Ishikawa (cell line): ENCODE measurements at regions not wholly inside any gene's neighbourhood (a gene's known extent, or its start where the extent isn't known, plus 50 kb on each side); places are given as distances from the start of the nearest gene placed in this dataset.

Source experiments
- CEBPB ChIP-seq: IDR thresholded peaks from 2 replicates; pipeline ENCODE4 v1.6.1; 2012
- CREB1 ChIP-seq: IDR thresholded peaks from 2 replicates; pipeline ENCODE4 v1.6.1; 2012; ENCODE audit warnings: low read depth
- EGR1 ChIP-seq: IDR thresholded peaks from 2 replicates; pipeline ENCODE4 v1.6.1; 2012
- EP300 ChIP-seq: IDR thresholded peaks from 2 replicates; pipeline ENCODE4 v1.6.1; 2012; ENCODE audit warnings: borderline replicate concordance
- FOXM1 ChIP-seq: IDR thresholded peaks from 2 replicates; pipeline ENCODE4 v1.6.1; 2012; ENCODE audit warnings: low read depth, borderline replicate concordance
- MAX ChIP-seq: IDR thresholded peaks from 2 replicates; pipeline ENCODE4 v1.6.1; 2012
- NFIC ChIP-seq: IDR thresholded peaks from 2 replicates; pipeline ENCODE4 v1.6.1; 2012
- RAD21 ChIP-seq: IDR thresholded peaks from 2 replicates; pipeline ENCODE4 v1.6.1; 2012; ENCODE audit warnings: low read depth
- REST ChIP-seq: IDR thresholded peaks from 2 replicates; pipeline ENCODE4 v1.6.1; 2012; ENCODE audit warnings: low read depth, mild to moderate bottlenecking
- TAF1 ChIP-seq: IDR thresholded peaks from 2 replicates; pipeline ENCODE4 v1.6.1; 2012; ENCODE audit warnings: low read depth, mild to moderate bottlenecking
- TCF12 ChIP-seq: IDR thresholded peaks from 2 replicates; pipeline ENCODE4 v1.6.1; 2012; ENCODE audit warnings: low read depth
- TEAD4 ChIP-seq: IDR thresholded peaks from 2 replicates; pipeline ENCODE4 v1.6.1; 2012
- USF1 ChIP-seq: IDR thresholded peaks from 2 replicates; pipeline ENCODE4 v1.6.1; 2012
- YY1 ChIP-seq: IDR thresholded peaks from 2 replicates; pipeline ENCODE4 v1.6.1; 2012; ENCODE audit warnings: low read depth
- ZBTB7A ChIP-seq: IDR thresholded peaks from 2 replicates; pipeline ENCODE4 v1.6.1; 2012; ENCODE audit warnings: low read depth

GRCh38 chr1:195768936-195769335 lies 839.3 kb downstream of the KCNT2 start:
- TF ChIP-seq TEAD4 (no peak), USF1 (no peak), TCF12 (no peak), NFIC (no peak), RAD21 (no peak), EGR1 (no peak)

GRCh38 chr1:195768377-195768776 lies 839.9 kb downstream of the KCNT2 start:
- TF ChIP-seq TAF1 (no peak), CREB1 (no peak), TCF12 (no peak), EGR1 (no peak), EP300 (no peak), CEBPB (no peak), ZBTB7A (no peak), YY1 (no peak), FOXM1 (no peak)

- TF ChIP-seq FOXM1 = no peak
Observed at GRCh38 chr1:195766709-195767108, 841.5 kb downstream of the KCNT2 start.

GRCh38 chr1:195765099-195765498 lies 843.1 kb downstream of the KCNT2 start:
- no peak for TF ChIP-seq NFIC
- TF ChIP-seq YY1 = no peak
- no peak for TF ChIP-seq USF1
- no peak for TF ChIP-seq EP300
- no peak for TF ChIP-seq EGR1
- no peak for TF ChIP-seq RAD21
- TF ChIP-seq TEAD4 = no peak
- TF ChIP-seq TCF12 = no peak
- no peak for TF ChIP-seq MAX
- no peak for TF ChIP-seq ZBTB7A
- no peak for TF ChIP-seq REST
- TF ChIP-seq CEBPB = no peak
- TF ChIP-seq TAF1 = no peak

GRCh38 chr1:195763907-195764374 lies 844.3 kb downstream of the KCNT2 start:
- TF ChIP-seq EGR1 = no peak

GRCh38 chr1:195763146-195763906 lies 844.9 kb downstream of the KCNT2 start:
- TF ChIP-seq TCF12 (no peak), USF1 (no peak), TEAD4 (no peak), FOXM1 (no peak), EP300 (no peak), ZBTB7A (no peak), TAF1 (no peak), RAD21 (no peak), YY1 (no peak), NFIC (no peak), REST (no peak), MAX (no peak), CEBPB (no peak), CREB1 (no peak), EGR1 (no peak)
